GM04504 (cell line): ENCODE measurements at regions not wholly inside any gene's neighbourhood (a gene's known extent, or its start where the extent isn't known, plus 50 kb on each side); places are given as distances from the start of the nearest gene placed in this dataset.
"Not testable (repeated sequence)": the region's sequence is repeated elsewhere in the genome, so short reads cannot be mapped to it uniquely, and the experiment has no call there.

Source experiments
- DNase-seq: peaks from one replicate; pipeline ENCODE4 v3.0.0-alpha.2; 2012; ENCODE audit warnings: low read depth

GRCh38 chr11:45754741-45755140 is 50.2 kb upstream of the SLC35C1 start:
- DNase-seq, result no peak

- no peak for DNase-seq
These were observed 50.7 kb upstream of the SLC35C1 start for GRCh38 chr11:45754261-45754709.

- DNase-seq, result no peak
These were observed 52.8 kb upstream of the SLC35C1 start for GRCh38 chr11:45752106-45752505.

- no peak for DNase-seq
These were observed 53.5 kb upstream of the SLC35C1 start for GRCh38 chr11:45751430-45751829.

GRCh38 chr11:45750439-45750838 is 54.5 kb upstream of the SLC35C1 start:
- DNase-seq, result no peak

- DNase-seq, result no peak
These were observed 56.1 kb upstream of the SLC35C1 start for GRCh38 chr11:45748801-45749200.

GRCh38 chr11:45745065-45745811 is 59.7 kb upstream of the SLC35C1 start:
- DNase-seq, result no peak

GRCh38 chr11:45743556-45744468 is 61.1 kb upstream of the SLC35C1 start:
- no peak for DNase-seq

GRCh38 chr11:45741582-45741981 is 63.4 kb upstream of the SLC35C1 start:
- no peak for DNase-seq

- no peak for DNase-seq
These were observed 63.9 kb upstream of the SLC35C1 start for GRCh38 chr11:45741032-45741431.

- DNase-seq, result no peak
These were observed 65.1 kb upstream of the SLC35C1 start for GRCh38 chr11:45739866-45740265.

GRCh38 chr11:45739071-45739470 is 65.9 kb upstream of the SLC35C1 start:
- not testable (repeated sequence) for DNase-seq

GRCh38 chr11:45738194-45738593 is 66.8 kb upstream of the SLC35C1 start:
- not testable (repeated sequence) for DNase-seq

- DNase-seq, result no peak
These were observed 67.9 kb upstream of the SLC35C1 start for GRCh38 chr11:45737056-45737455.

GRCh38 chr11:45736424-45736823 is 68.5 kb upstream of the SLC35C1 start:
- peak; percentile 17 for DNase-seq

- no peak for DNase-seq
These were observed 67.8 kb upstream of the CHST1 start for GRCh38 chr11:45733176-45733575.

GRCh38 chr11:45732343-45732742 is 66.9 kb upstream of the CHST1 start:
- no peak for DNase-seq

GRCh38 chr11:45731171-45731570 is 65.7 kb upstream of the CHST1 start:
- not testable (repeated sequence) for DNase-seq

GRCh38 chr11:45730014-45730413 is 64.6 kb upstream of the CHST1 start:
- DNase-seq, result no peak

GRCh38 chr11:45726493-45727054 is 61.2 kb upstream of the CHST1 start:
- DNase-seq, result no peak

- no peak for DNase-seq
These were observed 60.5 kb upstream of the CHST1 start for GRCh38 chr11:45725776-45726492.

GRCh38 chr11:45725121-45725520 is 59.7 kb upstream of the CHST1 start:
- DNase-seq, result no peak
